Fibroblast of lung (primary cell): ENCODE measurements at regions not wholly inside any gene's neighbourhood (a gene's known extent, or its start where the extent isn't known, plus 50 kb on each side); places are given as distances from the start of the nearest gene placed in this dataset.

Experiments
- CTCF ChIP-seq, 2 donors: IDR thresholded peaks in 1 of 2; conservative IDR thresholded peaks in 1 of 2; 1 replicate in 1 of 2; 2 replicates in 1 of 2; pipeline ENCODE4 v1.5.1; 2011 to 2012; ENCODE audit warnings: low read length in 2 of 2, control low read depth in 1 of 2, inconsistent platforms in 1 of 2, low read depth in 1 of 2, mild to moderate bottlenecking in 1 of 2
- EZH2 ChIP-seq: IDR thresholded peaks from 2 replicates; pipeline ENCODE4 v1.5.1; 2012; ENCODE audit warnings: low read length, control low read depth, mild to moderate bottlenecking; ENCODE audit errors: missing control alignments

GRCh38 chr6:66865771-66866170 is 1158.7 kb upstream of the EYS start:
- TF ChIP-seq CTCF (conservative IDR thresholded peaks at IDR 0.05 in 1 of 2, IDR thresholded peaks at IDR 0.05 in 1 of 2; ENCODE audit: low read depth in 1 of 2, low read length in 2 of 2) = no peak
- no peak for TF ChIP-seq EZH2
